ENCODE measurements at regions not wholly inside any gene's neighbourhood (a gene's known extent, or its start where the extent isn't known, plus 50 kb on each side); places are given as distances from the start of the nearest gene placed in this dataset.

- TF ChIP-seq CTCF (IDR thresholded peaks at IDR 0.05): no peak
These were observed 205.0 kb upstream of the RFC3 start for GRCh38 chr13:33612641-33613638.

DNA sequence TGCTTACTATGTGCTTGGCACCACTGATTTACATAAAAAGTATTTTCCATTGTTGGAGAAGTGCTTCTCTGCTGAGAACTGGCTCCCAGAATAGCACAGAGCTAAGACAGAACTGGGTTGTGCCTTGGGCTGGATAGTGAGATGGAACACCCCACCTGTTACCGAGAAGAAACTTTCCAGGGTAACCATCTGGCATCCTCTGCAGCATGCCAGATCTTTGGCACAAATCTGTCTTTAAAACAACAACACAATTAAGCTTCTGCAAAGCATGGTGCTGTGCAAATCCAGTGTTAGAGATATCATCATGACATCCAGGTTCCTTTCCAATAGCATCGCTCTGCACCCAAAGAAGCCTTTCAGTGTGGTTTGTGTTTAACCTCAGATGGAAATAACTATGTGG is 202.5 kb upstream of the RFC3 start:
- TF ChIP-seq CTCF (IDR thresholded peaks at IDR 0.05): no peak

DNA sequence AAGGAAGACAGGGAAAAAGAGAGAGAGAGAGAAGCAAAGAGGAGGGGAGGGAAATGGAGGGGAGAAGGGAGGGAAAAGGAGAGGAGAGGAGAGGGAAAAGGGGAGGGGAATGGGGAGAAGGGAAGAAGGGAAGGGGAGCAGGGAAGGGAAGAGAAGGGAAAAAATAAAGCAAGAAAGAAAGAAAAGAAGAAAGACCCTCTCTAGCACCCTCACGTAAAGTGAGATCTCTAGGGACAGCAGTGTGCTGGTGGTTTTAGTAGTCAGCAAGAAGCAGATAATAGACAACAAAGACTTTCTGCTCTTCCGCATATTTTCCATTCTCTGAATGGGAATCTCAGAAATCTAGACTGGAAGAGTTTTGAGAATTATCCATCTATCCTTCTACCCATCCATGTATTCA is 201.8 kb upstream of the RFC3 start:
- TF ChIP-seq CTCF (IDR thresholded peaks at IDR 0.05): no peak

DNA sequence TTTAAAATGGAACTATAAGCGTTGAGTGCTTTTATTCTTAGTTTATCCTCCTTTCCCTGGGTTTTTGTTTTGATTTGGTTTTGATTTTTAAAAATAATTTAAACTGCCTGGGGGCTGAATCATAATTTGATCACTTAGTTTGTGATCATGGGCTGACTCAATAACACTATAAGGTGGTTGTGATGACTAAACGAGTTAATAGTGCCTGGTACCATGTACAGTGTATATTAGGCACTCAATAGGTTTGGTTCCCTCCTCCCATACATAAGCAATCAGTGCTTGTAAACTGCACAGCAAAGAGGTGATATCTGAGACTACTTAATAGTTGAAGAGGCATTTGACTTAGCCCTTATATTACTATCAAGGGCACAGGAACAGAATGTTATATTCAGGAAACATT is 200.9 kb upstream of the RFC3 start:
- TF ChIP-seq CTCF (IDR thresholded peaks at IDR 0.05): no peak

- no peak for TF ChIP-seq CTCF (IDR thresholded peaks at IDR 0.05)
These were observed 193.7 kb upstream of the RFC3 start for GRCh38 chr13:33624253-33624652.

DNA sequence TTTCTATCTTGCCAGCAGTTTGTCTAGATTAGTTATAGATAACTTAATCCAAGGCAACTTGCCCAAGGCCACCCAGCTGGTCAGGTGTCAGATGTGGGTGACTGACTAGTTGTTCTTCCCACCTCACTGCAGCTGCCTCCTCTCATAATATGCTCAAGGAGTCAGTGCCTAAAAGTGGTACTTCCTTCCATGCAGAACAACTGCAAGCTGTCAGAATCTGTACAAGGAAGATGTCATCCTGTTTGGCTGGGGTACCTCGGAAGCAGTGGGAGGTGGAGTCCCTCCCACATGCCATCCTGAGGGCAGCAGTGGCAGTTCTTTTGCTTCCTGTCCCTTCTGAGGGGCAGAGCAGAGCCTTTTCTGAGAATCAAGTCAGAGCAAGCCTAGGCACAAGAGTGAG is 193.2 kb upstream of the RFC3 start:
- no peak for TF ChIP-seq CTCF (IDR thresholded peaks at IDR 0.05)

- no peak for TF ChIP-seq CTCF (IDR thresholded peaks at IDR 0.05)
These were observed 191.5 kb upstream of the RFC3 start for GRCh38 chr13:33626407-33626806.
